Activated T-helper 1 cell treated with anti-CD3 and anti-CD28 coated beads, Interleukin-2, amount 50 U/mL, for 16 hours (primary cell): ENCODE measurements at regions not wholly inside any gene's neighbourhood (a gene's known extent, or its start where the extent isn't known, plus 50 kb on each side); places are given as distances from the start of the nearest gene placed in this dataset.
A peak's percentile ranks its signal among the peaks of the same experiment; 100 is the strongest.

ENCODE experiments used
- DNase-seq, 2 donors: peaks; one replicate each; pipeline ENCODE4 v3.0.0-alpha.2; 2020; ENCODE audit warnings: low read depth in 1 of 2, low spot score in 1 of 2

- DNase-seq: peak; percentile 59 to 62
Measured at GRCh38 chr17:77494664-77495435, 354.1 kb downstream of the SEC14L1 start.

GRCh38 chr17:77495575-77495974 lies 354.8 kb downstream of the SEC14L1 start:
- DNase-seq: peak in 1 of 2 donors; percentile 3

DNA sequence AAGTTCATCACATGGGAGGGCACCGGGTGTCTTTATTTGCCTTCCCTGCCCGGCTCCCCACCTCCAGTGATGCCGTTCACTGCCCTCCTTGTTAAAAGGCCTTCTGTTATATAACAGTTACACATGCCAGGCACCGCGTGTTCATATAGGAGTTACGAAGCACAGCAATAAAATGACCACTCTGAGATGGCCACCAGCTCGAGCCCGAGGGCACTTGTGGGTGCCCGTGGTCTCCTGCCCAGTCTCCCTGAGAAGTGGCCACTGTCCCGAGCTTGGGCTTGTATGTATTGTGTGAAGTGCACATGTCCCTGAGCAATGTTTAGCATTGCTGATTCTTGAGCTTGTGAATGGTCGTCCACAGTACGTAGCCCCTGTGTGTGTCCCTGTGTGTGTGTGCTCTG lies 355.6 kb downstream of the SEC14L1 start:
- DNase-seq: no peak

DNA sequence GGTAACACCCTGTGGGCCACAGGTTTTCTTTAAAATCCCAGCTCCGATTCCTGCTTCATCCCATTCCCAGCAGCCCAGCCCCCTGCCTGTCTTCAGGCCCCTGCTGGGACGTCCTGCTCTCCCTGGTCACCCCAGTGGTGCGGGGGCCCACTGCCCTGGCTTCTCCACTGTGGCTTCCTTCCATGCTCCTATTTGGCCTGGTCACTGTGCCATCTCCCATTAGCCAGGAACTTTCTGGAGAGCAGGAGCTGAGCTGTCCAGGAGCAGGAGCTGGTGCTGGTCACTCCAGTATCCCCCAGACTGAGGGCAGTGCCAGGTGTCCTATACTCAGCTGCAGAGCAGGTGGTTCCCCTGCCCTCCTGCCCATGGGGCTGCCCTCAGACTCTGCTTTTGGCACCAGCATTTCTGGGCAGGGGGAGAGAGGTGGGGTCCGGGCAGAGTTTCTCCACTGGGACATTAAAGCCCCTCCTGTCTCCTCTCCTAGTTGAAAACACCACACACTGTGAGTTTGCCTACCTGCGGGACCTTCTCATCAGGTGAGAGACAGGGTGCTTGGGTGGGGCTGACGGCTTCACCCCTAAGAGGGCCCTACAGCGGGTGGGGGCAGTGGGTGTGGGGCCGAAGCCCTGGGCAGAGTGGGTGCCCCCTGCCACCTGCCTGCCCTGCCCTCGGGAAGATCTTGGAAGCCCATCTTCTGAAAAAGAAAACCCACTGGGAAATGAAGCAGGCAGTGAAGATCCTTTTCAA lies 356.2 kb downstream of the SEC14L1 start:
- DNase-seq: no peak

GRCh38 chr17:77497578-77497934 lies 356.8 kb downstream of the SEC14L1 start:
- no peak for DNase-seq

GRCh38 chr17:77498091-77498741 lies 357.4 kb downstream of the SEC14L1 start:
- DNase-seq: no peak

DNA sequence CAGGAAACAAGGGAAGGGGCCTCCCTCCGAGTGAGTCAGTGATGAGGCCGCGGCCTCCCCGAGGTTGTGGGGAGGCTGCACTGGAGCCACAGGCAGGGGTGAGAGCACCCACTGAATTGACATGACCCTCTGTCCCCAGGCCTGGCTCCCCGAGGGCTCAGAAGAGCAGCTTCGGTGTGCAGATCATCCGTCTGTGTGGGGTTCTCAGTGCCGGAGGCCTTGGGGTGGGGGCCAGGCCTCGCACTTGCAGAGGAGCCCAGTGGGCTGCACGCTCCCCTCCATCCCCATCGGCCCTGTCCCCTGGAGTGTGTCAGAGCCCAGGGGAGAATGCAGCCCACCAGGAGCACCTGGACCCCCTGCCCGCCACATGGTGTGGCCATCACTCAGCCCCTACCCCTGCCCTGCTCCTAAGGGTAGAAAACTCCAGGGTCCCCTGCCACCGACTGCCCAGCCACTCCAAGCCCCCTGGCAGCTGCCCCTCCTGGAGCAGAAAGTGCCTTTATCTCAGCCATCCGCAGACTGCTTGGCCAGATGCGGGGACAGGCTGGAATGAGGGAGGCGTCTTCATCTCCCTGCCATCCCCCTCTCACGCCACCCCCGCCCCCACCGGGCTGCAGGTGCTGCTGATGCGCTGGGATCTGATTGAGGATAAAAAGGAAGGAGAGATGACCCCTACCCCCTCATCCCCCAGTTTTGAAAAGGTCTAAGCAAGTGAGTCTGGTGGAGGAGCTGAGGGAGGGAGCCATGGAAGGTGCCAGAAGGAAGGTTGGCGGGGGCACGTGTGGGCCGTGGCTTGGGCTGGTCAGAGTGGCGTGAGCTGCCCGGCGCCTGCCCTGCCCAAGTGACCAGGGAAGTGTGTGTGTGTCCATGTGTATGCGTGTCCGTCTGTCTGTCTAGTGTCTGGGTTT lies 358.3 kb downstream of the SEC14L1 start:
- no peak for DNase-seq

DNA sequence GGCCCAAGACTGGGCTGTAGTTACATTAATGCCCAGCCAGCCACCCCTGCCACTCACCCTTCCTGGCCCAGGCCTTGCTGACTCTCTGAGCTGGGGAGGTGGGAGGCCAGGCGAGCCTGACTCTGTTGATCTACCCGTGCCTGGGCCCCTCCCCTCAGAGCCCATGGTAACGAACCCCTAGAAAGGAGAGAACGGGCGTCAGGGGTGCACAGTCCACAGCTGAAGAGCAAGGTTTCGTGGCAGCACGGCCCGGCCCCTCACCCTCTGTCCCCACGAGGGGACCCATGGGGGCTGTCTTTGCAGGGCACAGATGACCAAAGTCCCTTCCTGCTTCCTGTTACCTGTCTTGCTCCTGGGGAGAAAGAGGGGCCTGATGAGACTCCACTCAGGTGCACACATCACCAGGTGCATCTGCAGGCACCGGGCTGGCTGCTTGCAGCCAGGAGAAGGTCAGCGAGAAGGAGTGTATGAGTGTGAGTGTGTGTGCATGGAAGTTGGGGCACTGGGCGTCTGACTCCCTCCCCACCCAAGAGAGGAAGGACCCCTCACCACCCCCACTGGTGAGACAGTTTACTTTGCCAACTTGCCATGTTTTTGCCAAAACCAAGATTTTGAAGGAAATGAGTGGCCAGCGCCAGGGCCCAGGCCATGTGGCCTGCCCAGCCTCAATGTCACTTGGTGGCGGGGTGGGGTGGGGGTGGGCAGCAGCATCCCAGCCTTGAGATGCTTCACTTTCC lies 359.1 kb downstream of the SEC14L1 start:
- DNase-seq: no peak

DNA sequence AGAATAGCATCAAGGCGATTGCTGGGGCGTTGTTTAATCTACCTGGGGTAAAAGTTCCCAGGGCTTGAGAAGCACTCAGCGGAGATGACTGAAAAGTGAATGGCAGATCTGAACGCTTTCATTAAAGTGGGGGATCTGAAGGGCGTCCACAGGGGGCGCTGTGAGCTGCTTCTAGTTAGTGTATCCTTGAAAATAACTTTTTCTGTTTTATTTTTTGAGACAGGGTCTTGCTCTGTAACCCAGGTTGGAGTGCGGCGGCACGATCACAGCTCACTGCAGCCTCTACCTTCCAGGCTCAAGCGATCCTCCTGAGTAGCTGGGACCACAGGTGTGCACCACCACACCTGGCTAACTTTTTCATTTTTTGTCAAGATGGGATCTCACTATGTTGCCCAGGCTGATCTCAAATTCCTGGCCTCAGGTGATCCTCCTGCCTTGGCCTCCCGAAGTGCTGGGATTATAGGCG lies 360.4 kb downstream of the SEC14L1 start:
- no peak for DNase-seq

GRCh38 chr17:77501751-77502625 lies 361.2 kb downstream of the SEC14L1 start:
- no peak for DNase-seq

DNA sequence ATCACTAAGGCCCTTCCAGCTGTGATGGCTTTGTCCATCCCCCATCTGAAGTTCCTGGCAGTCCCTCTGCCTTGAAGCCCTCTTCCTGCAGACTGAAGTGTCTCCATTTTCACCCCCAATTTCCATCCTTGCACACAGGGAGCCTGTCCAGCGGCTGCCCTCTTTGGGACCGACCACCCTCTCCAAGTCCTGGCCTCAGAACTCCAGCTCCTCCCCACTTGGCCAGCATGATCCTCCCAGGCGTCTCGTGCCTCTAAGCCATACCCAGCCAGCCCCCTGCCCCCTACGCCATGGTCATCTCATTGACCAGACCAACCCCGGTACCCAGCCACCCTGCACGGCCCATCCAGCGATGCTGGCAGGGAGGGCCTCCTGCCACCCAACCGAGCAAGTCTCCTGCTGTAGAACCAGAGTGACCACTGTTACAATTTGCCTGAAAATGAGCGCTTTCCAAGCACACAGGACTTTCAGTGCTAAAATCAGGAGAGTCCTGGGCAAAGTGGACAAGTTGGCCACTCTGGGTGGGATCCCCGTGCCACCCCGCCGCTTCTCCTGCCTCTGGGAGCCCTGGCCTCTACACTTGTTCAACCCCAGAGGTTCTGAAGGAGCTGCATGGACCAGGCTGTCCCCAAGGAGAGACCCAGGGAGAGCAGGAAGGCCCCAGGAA lies 362.0 kb downstream of the SEC14L1 start:
- DNase-seq: no peak

DNA sequence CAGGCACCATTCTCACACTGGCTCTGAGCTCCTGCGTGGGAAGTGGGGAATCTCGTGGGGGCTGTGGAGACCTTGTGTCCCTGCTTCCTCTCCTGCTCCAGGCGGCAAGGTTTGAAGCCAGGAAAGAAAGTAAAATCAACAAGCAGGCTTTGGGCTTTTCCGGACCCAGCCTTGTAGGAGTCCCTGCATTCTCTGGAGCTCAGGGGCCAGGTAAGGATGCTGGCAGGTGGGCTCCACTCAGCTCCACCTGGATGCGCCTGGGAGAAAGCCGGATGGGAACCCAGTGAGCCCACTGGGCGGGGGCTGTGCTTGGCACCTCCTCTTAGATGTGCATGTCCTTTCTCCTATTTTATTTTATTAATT lies 362.5 kb downstream of the SEC14L1 start:
- DNase-seq: no peak

DNA sequence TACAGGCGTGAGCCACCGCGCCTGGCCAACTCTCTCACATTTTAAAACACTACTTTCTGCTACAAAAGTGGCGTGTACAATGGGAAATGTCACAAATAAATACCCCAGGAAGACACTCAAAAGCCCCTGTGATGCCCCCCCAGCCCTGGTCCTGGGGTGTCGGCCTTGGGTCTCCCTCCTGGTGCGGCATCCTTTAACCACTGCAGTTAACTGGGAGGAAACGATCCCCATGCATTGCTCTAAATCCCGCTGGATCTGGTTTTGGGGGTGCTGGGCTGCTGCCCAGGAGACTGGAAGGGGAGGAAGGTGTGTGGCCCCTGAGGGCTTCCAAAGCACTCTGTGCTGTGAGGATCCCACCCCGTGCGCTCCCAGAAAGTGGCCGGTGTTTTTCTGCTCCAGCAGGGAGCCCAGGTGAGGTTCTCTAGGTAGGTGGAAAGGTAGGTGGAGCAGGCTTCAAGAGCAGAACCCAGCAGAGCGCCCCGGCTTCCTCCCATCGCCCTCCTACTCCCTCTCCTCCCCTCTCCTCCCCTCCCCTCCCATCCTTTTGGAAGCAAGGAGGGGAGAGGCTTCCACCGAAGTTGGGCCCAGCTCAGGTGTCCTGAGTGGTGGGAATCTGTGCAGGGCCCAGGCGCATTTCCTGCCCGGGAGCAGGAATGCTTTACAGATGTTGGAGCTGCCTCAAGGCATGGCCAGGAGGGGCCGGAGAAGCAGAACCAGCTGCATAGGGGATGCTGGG lies 363.3 kb downstream of the SEC14L1 start:
- DNase-seq: no peak

GRCh38 chr17:77504652-77505155 lies 363.9 kb downstream of the SEC14L1 start:
- no peak for DNase-seq

DNA sequence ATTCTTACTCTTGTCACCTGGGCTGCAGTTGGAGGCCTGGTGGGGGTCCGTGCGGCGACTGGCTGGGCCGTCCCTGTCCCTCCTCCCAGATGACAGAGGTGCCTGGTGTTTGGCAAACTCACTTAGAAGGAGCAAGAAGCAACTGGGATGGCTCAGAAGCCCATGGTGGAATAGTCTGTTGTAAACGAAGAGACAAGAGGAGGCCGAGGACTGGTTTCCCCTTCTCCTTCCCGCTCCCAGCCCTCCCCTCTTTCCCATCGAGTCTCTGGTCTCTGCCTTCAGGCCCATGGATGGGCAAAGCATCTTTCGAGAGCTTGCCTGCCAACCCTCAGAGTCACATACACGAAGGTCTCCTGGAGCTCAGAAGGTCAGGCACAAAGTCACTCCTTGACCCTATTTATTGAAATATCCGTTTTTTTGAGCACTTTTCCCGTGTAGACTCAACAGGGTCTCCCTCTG lies 364.4 kb downstream of the SEC14L1 start:
- no peak for DNase-seq

DNA sequence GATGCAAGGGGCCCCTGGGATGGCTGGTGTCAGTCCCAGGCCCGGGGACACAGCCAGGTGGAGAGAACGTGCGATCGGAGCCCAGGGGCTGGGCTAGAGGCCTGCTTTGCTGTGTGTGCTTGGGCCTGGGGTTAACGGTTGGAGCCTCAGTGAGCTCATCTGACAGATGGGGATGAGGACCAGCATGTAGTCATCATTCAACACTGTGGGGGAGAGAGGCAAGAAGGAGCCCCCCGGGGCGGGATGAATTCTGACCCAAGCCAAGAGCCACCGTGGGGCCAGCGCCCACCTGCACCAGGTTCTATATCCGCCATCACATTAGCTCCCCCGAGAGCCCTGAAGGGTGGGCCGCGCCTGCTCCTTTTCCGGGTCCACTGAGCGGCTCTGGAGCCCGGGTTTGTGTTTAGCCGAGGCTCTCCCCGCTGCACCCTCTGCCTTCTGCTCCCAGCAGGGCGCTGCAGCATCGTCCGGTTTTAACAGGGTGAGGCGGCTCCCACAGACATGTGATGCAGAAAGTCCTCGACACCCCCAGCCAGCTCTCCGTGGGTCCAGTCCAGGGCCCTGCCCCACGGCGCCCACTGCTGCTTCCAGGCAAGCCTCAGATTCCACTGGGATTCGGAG lies 365.7 kb downstream of the SEC14L1 start:
- DNase-seq: no peak

GRCh38 chr17:77507111-77507885 lies 366.5 kb downstream of the SEC14L1 start:
- no peak for DNase-seq
